ENCODE measurements at regions not wholly inside any gene's neighbourhood (a gene's known extent, or its start where the extent isn't known, plus 50 kb on each side); places are given as distances from the start of the nearest gene placed in this dataset.

- DNase-seq, result no peak
These were observed 315.6 kb upstream of the ATP10A start for GRCh38 chr15:26178640-26179220.

GRCh38 chr15:26177816-26178215, 314.7 kb upstream of the ATP10A start:
- no peak for DNase-seq

- DNase-seq, result no peak
These were observed 313.7 kb upstream of the ATP10A start for GRCh38 chr15:26176831-26177230.

- DNase-seq, result no peak
These were observed 308.1 kb upstream of the ATP10A start for GRCh38 chr15:26171266-26171665.

- DNase-seq, result no peak
These were observed 303.3 kb upstream of the ATP10A start for GRCh38 chr15:26166429-26166828.

GRCh38 chr15:26165546-26165945, 302.4 kb upstream of the ATP10A start:
- no peak for DNase-seq

- no peak for DNase-seq
These were observed 297.2 kb upstream of the ATP10A start for GRCh38 chr15:26160343-26160742.

- no peak for DNase-seq
These were observed 295.0 kb upstream of the ATP10A start for GRCh38 chr15:26158176-26158575.

- no peak for DNase-seq
These were observed 294.0 kb upstream of the ATP10A start for GRCh38 chr15:26157081-26157480.

- no peak for DNase-seq
These were observed 292.9 kb upstream of the ATP10A start for GRCh38 chr15:26156051-26156450.

GRCh38 chr15:26148156-26148860, 285.2 kb upstream of the ATP10A start:
- DNase-seq, result no peak

- no peak for DNase-seq
These were observed 283.1 kb upstream of the ATP10A start for GRCh38 chr15:26146202-26146601.

- no peak for DNase-seq
These were observed 282.7 kb upstream of the ATP10A start for GRCh38 chr15:26145796-26146195.

- no peak for DNase-seq
These were observed 281.7 kb upstream of the ATP10A start for GRCh38 chr15:26144836-26145235.

GRCh38 chr15:26143221-26143620, 280.1 kb upstream of the ATP10A start:
- DNase-seq, result no peak

- DNase-seq, result no peak
These were observed 271.7 kb upstream of the ATP10A start for GRCh38 chr15:26134812-26135211.

GRCh38 chr15:26134152-26134551, 271.0 kb upstream of the ATP10A start:
- DNase-seq, result no peak

- no peak for DNase-seq
These were observed 269.7 kb upstream of the ATP10A start for GRCh38 chr15:26132811-26133210.

GRCh38 chr15:26129852-26130251, 266.7 kb upstream of the ATP10A start:
- DNase-seq, result no peak

- no peak for DNase-seq
These were observed 265.5 kb upstream of the ATP10A start for GRCh38 chr15:26128611-26129140.

GRCh38 chr15:26126819-26127387, 263.8 kb upstream of the ATP10A start:
- no peak for DNase-seq

- no peak for DNase-seq
These were observed 262.9 kb upstream of the ATP10A start for GRCh38 chr15:26126070-26126469.

GRCh38 chr15:26125664-26126063, 262.5 kb upstream of the ATP10A start:
- no peak for DNase-seq

- no peak for DNase-seq
These were observed 256.2 kb upstream of the ATP10A start for GRCh38 chr15:26119322-26119721.
